Psoas muscle (tissue), 7 donors: ENCODE measurements at regions not wholly inside any gene's neighbourhood (a gene's known extent, or its start where the extent isn't known, plus 50 kb on each side); places are given as distances from the start of the nearest gene placed in this dataset.

Experiments
- ATAC-seq, 4 donors: fragments of 200-7000 bp; cut with Tn5 transposase; one replicate each; pipeline ENCODE4 v1.9.1; 2020; ENCODE audit warnings: moderate library complexity in 3 of 4, mild to moderate bottlenecking in 2 of 4
- DNase-seq, 2 donors: peaks; one replicate each; pipeline ENCODE4 v3.0.0-alpha.2; 2020
- H3K27ac ChIP-seq: fragments of 200-600 bp; one replicate; pipeline ENCODE4 v1.8.0; 2022
- H3K27me3 ChIP-seq, 3 donors: fragments of 200-600 bp in 1 of 3; one replicate each; pipeline versions ENCODE4 v1.6.1 to v1.8.0; 2013 to 2022; ENCODE audit warnings: low read length in 2 of 3, mild to moderate bottlenecking in 2 of 3, moderate library complexity in 1 of 3; ENCODE audit not compliant: insufficient read depth in 3 of 3
- H3K36me3 ChIP-seq, 2 donors: fragments of 200-600 bp in 1 of 2; one replicate each; pipeline versions ENCODE4 v1.6.1 to v1.8.0; 2013 to 2022; ENCODE audit warnings: low read depth in 1 of 2, mild to moderate bottlenecking in 1 of 2, moderate library complexity in 1 of 2; ENCODE audit not compliant: insufficient read depth in 1 of 2
- H3K4me1 ChIP-seq: fragments of 200-600 bp; one replicate; pipeline ENCODE4 v1.8.0; 2022
- H3K4me3 ChIP-seq: fragments of 200-600 bp; one replicate; pipeline ENCODE4 v1.8.0; 2022; ENCODE audit warnings: mild to moderate bottlenecking
- H3K9me3 ChIP-seq: fragments of 200-600 bp; one replicate; pipeline ENCODE4 v1.8.0; 2022
- WGBS, 3 donors: extraction: QIAGEN DNeasy Blood & Tissue Kit; methylation state at CpG; one replicate each; pipeline versions ENCODE4 v1.1.6 to v1.1.7; 2013; 5-methylcytosine and 5-hydroxymethylcytosine counted together
- intact Hi-C, 2 donors: fragments of 100-400 bp; cut with DNase I; formaldehyde crosslinking; loops; one replicate each; pipeline versions ENCODE4 v1.11.0 to v1.14.2; 2022
- TF ChIP-seq, protein P1 (sequence below): fragments of 200-600 bp; IDR thresholded peaks from one replicate; pipeline ENCODE4 v1.8.0; 2022; ENCODE audit warnings: antibody characterized with exemption
- donor health status: healthy with polysubstance abuse.
- donor health status: DM: no; HTN: no; CAD: no; lungs with moderate emphysema.
- donor health status: Bipolar disorder and iron deficiency.
- donor health status: healthy.
- donor health status: DM: yes; HTN: yes; CAD: no.
- donor health status: DM: no; HTN: no; CAD: no.
- donor health status: DM: yes; HTN: yes; CAD: no.

DNA sequence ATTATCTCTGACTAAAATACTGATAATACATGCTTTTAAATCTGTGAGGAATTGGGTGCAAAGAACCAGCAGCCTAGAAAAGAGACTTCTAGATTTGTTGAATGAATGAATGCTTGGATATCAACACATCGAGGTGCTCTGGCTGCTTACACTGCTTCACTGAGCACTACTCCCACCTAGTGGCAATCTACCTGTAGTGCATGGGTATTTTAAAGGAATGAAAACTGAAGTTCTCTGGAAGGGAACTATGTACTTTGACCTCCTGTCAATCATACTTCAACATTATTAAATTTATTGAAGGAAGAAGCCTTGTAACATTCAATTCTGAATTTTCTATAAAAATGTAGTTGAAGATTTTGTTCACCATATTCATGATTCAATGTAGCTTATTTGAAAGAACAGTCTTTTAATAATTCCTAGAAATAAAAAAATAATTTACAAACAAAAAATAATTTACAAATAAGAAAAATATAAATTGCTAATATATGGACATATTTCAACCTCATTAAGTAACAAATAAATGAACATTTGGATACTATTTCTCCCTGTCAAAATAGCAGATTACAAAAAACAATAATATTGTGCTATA lies 111.2 kb upstream of the MMS22L start:
- no peak overlapping the region for H3K27ac ChIP-seq
- WGBS, 3 donors: 0% methylated on average over 1 of the region's 1 CpG
- ATAC-seq (peak; percentile 56 to 83 (median 74)), DNase-seq (no peak)
- TF ChIP-seq, protein P1, sequence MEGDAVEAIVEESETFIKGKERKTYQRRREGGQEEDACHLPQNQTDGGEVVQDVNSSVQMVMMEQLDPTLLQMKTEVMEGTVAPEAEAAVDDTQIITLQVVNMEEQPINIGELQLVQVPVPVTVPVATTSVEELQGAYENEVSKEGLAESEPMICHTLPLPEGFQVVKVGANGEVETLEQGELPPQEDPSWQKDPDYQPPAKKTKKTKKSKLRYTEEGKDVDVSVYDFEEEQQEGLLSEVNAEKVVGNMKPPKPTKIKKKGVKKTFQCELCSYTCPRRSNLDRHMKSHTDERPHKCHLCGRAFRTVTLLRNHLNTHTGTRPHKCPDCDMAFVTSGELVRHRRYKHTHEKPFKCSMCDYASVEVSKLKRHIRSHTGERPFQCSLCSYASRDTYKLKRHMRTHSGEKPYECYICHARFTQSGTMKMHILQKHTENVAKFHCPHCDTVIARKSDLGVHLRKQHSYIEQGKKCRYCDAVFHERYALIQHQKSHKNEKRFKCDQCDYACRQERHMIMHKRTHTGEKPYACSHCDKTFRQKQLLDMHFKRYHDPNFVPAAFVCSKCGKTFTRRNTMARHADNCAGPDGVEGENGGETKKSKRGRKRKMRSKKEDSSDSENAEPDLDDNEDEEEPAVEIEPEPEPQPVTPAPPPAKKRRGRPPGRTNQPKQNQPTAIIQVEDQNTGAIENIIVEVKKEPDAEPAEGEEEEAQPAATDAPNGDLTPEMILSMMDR: peak; percentile 92
- H3K4me3 ChIP-seq: no peak overlapping the region
- H3K36me3 ChIP-seq: no peaks in the 10 kb centered on the region
- H3K27me3 ChIP-seq: peaks cover 0 to 3% (median 0%) of the 10 kb centered on the region in 3 donors
- H3K9me3 ChIP-seq: no peaks in the 10 kb centered on the region
- H3K4me1 ChIP-seq: no peaks in the 10 kb centered on the region
- intact Hi-C loops: loop anchor here (2.0 to 10.0 kb wide), 5 partner anchors 207 to 499 kb away; partner anchors contain the start of gene NDUFAF4 (in 2 of the 2)

DNA sequence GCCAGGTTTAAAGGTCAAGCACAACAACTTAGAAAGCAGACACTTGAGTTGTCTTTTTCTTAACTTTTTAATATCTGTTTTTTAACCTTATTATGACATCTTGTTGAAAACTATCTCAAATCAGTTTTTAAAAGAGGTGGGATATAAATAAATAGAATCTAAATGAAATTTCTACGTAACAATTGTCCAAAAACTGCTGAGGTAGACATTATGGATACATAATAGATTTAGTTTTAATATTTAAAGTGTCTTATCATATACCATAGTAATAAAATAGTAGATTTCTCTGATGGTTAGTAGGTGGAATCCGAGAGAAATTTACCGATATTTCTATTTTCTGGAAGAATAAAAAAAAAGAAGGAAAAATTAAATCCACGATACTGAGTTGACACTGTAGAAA lies 113.9 kb upstream of the MMS22L start:
- Histone ChIP-seq H3K4me1 (no peaks in the 10 kb centered on the region), H3K9me3 (no peaks in the 10 kb centered on the region), H3K27ac (no peak overlapping the region), H3K4me3 (no peak overlapping the region), H3K27me3 (no peaks in the 10 kb centered on the region), H3K36me3 (no peaks in the 10 kb centered on the region)
- no peak for DNase-seq
- TF ChIP-seq, protein P1: no peak
- 86 to 91% (median 88%) methylated on average over 4 of the region's 4 CpGs for WGBS, 3 donors
- ATAC-seq: no peak
- intact Hi-C loops: loop anchor here (5.0 to 10.0 kb wide), 2 partner anchors 330 to 502 kb away; partner anchors contain the start of gene NDUFAF4 (in 1 of the 2)

DNA sequence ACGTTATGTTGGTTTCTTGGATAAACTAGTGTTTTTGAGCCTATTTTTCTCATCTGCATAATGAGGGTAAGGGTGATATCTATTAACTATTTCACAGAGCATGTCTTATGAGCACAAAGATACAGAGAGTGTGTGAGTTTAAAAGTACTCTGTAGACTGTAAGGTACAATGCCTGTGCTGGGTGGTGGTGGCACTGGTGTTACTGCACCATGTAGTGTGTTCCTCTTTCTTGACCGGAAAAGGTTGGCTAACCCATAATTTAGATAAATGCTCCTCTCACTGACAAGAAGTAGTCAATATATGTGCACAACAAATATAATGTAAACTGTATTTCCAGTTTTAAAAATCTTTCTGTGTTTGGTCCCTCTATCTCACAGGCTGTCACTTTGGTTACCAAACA lies 116.2 kb upstream of the MMS22L start:
- WGBS, 3 donors: 74 to 89% (median 87%) methylated on average over 2 of the region's 2 CpGs
- intact Hi-C loops: loop anchor here (5.0 to 10.0 kb wide), 2 partner anchors 332 to 504 kb away; partner anchors contain the start of gene NDUFAF4 (in 1 of the 2)
- TF ChIP-seq, protein P1: no peak

DNA sequence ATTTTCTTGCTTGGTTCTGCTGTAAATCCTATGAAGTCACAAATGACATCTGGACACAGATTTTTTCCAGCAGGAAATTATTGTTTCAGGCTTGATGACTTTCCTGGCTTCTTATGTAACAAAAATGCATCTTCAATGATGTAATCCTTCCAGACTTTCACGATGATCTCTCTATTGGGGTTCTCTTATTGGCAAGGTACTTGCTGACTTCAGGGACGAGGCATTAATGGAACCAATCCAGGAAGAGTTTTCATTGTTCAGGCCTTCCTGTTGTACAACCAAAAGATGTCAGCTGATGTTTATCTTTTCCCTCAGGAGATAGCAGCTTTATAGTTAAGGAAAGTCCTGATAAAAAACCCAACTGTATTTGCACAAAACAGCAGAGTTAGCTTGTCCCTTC lies 118.5 kb upstream of the MMS22L start:
- TF ChIP-seq, protein P1: no peak
- Histone ChIP-seq H3K27ac (no peak overlapping the region), H3K4me3 (no peak overlapping the region), H3K27me3 (no peaks in the 10 kb centered on the region), H3K36me3 (no peaks in the 10 kb centered on the region), H3K4me1 (no peaks in the 10 kb centered on the region), H3K9me3 (no peaks in the 10 kb centered on the region)
- whole genome bisulfite sequencing, 3 donors: 1 to 3% (median 3%) methylated on average over 2 of the region's 2 CpGs
- intact Hi-C loops: no loop called here
- ATAC-seq: no peak
- DNase-seq: no peak

More for the DNA sequence above, 116.2 kb upstream of the MMS22L start:
- DNase-seq: no peak
- Histone ChIP-seq H3K27me3 (no peaks in the 10 kb centered on the region), H3K9me3 (no peaks in the 10 kb centered on the region), H3K4me3 (no peak overlapping the region), H3K27ac (no peak overlapping the region), H3K36me3 (no peaks in the 10 kb centered on the region), H3K4me1 (no peaks in the 10 kb centered on the region)
- ATAC-seq: no peak
